ENCODE measurements at regions not wholly inside any gene's neighbourhood (a gene's known extent, or its start where the extent isn't known, plus 50 kb on each side); places are given as distances from the start of the nearest gene placed in this dataset.

- TF ChIP-seq CTCF (conservative IDR thresholded peaks at IDR 0.05; ENCODE audit: low read depth, low read length) = no peak
- no peak for TF ChIP-seq EZH2 (IDR thresholded peaks at IDR 0.05; ENCODE audit: borderline replicate concordance, low read depth, low read length, poor library complexity, severe bottlenecking)
Measured at GRCh38 chr3:27905625-27906024, 183.5 kb upstream of the EOMES start.
